Lung (tissue), 11 donors: ENCODE measurements at regions not wholly inside any gene's neighbourhood (a gene's known extent, or its start where the extent isn't known, plus 50 kb on each side); places are given as distances from the start of the nearest gene placed in this dataset.
A peak's percentile ranks its signal among the peaks of the same experiment; 100 is the strongest.

Experiments
- ATAC-seq: fragments of 200-7000 bp; cut with Tn5 transposase; one replicate; pipeline ENCODE4 v1.9.1; 2020; ENCODE audit warnings: moderate number of reproducible peaks; ENCODE audit not compliant: insufficient read depth, low FRiP score
- DNase-seq, 3 donors: peaks; one replicate each; pipeline ENCODE4 v3.0.0-alpha.2; 2013 to 2017
- H3K27ac ChIP-seq, 2 donors: one replicate each; pipeline ENCODE4 v1.5.1; 2013; ENCODE audit warnings: mild to moderate bottlenecking in 2 of 2, moderate library complexity in 2 of 2, control low read depth in 1 of 2, inconsistent platforms in 1 of 2, low read depth in 1 of 2, low read length in 1 of 2
- H3K27me3 ChIP-seq, 3 donors: one replicate each; pipeline ENCODE4 v1.5.1; 2013; ENCODE audit warnings: low read length in 2 of 3; ENCODE audit not compliant: control insufficient read depth in 3 of 3, insufficient read depth in 3 of 3
- H3K36me3 ChIP-seq, 4 donors: one replicate each; pipeline ENCODE4 v1.5.1; 2013; ENCODE audit warnings: low read length in 4 of 4, mild to moderate bottlenecking in 1 of 4, moderate library complexity in 1 of 4; ENCODE audit not compliant: control insufficient read depth in 4 of 4, insufficient read depth in 4 of 4
- H3K4me1 ChIP-seq, 5 donors: one replicate each; pipeline ENCODE4 v1.5.1; 2013; ENCODE audit warnings: low read length in 5 of 5, mild to moderate bottlenecking in 2 of 5, moderate library complexity in 1 of 5; ENCODE audit not compliant: control insufficient read depth in 5 of 5, insufficient read depth in 5 of 5
- H3K4me3 ChIP-seq: one replicate; pipeline ENCODE4 v1.5.1; 2013; ENCODE audit warnings: mild to moderate bottlenecking, control low read depth, moderate library complexity
- H3K9ac ChIP-seq, 2 donors: one replicate each; pipeline ENCODE4 v1.5.1; 2013; ENCODE audit warnings: low read length in 2 of 2, control low read depth in 1 of 2; ENCODE audit not compliant: insufficient read depth in 1 of 2
- H3K9me3 ChIP-seq, 4 donors: one replicate each; pipeline ENCODE4 v1.5.1; 2013; ENCODE audit warnings: low read length in 3 of 4, mild to moderate bottlenecking in 1 of 4, moderate library complexity in 1 of 4; ENCODE audit not compliant: control insufficient read depth in 4 of 4, insufficient read depth in 3 of 4
- WGBS, 2 donors: extraction: QIAGEN DNeasy Blood & Tissue Kit; methylation state at CpG; one replicate each; pipeline ENCODE4 v1.1.7; 2013; 5-methylcytosine and 5-hydroxymethylcytosine counted together
- TF ChIP-seq, protein P1 (sequence below): IDR thresholded peaks from 2 replicates; pipeline ENCODE4 v1.5.1; 2012; ENCODE audit warnings: mild to moderate bottlenecking; ENCODE audit errors: control extremely low read depth, extremely low read depth
- donor health status: control.
- donor health status: control.
- donor health status: Bipolar disorder and iron deficiency.
- donor health status: healthy.
- donor health status: DM: yes; HTN: yes; CAD: no.

DNA sequence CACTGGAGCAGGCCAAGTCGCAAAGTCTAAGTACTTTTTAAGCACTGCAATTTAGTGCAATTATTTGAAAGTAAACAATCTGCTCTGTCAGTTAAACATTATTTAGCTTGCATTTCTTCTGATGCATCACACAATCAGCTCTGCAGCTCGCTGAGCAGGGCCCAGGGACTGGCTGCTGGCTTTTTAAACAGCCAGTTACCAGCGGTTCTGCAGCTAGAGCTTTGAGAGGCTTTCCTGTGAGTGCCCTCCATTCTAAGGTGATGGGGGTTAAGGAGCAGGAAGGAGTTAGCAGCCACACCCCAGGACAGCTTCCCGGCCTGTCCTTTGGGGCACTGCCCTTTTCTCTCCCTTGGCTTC, 154.3 kb downstream of the SALL1 start:
- H3K36me3 ChIP-seq: no peaks in the 10 kb centered on the region
- TF ChIP-seq, protein P1, sequence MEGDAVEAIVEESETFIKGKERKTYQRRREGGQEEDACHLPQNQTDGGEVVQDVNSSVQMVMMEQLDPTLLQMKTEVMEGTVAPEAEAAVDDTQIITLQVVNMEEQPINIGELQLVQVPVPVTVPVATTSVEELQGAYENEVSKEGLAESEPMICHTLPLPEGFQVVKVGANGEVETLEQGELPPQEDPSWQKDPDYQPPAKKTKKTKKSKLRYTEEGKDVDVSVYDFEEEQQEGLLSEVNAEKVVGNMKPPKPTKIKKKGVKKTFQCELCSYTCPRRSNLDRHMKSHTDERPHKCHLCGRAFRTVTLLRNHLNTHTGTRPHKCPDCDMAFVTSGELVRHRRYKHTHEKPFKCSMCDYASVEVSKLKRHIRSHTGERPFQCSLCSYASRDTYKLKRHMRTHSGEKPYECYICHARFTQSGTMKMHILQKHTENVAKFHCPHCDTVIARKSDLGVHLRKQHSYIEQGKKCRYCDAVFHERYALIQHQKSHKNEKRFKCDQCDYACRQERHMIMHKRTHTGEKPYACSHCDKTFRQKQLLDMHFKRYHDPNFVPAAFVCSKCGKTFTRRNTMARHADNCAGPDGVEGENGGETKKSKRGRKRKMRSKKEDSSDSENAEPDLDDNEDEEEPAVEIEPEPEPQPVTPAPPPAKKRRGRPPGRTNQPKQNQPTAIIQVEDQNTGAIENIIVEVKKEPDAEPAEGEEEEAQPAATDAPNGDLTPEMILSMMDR: no peak
- 29 to 40% methylated on average over 4 of the region's 4 CpGs for WGBS, 2 donors
- peak; percentile 10 to 43 (median 18) for DNase-seq
- no peak overlapping the region for H3K4me3 ChIP-seq
- no peak overlapping the region for H3K27ac ChIP-seq
- H3K9me3 ChIP-seq: peaks cover 0 to 1% (median 0%) of the 10 kb centered on the region in 4 donors
- H3K4me1 ChIP-seq: peaks cover 0 to 7% (median 0%) of the 10 kb centered on the region in 5 donors
- no peak for ATAC-seq
- peaks cover 0 to 4% (median 0%) of the 10 kb centered on the region in 3 donors for H3K27me3 ChIP-seq
- no peak overlapping the region for H3K9ac ChIP-seq

DNA sequence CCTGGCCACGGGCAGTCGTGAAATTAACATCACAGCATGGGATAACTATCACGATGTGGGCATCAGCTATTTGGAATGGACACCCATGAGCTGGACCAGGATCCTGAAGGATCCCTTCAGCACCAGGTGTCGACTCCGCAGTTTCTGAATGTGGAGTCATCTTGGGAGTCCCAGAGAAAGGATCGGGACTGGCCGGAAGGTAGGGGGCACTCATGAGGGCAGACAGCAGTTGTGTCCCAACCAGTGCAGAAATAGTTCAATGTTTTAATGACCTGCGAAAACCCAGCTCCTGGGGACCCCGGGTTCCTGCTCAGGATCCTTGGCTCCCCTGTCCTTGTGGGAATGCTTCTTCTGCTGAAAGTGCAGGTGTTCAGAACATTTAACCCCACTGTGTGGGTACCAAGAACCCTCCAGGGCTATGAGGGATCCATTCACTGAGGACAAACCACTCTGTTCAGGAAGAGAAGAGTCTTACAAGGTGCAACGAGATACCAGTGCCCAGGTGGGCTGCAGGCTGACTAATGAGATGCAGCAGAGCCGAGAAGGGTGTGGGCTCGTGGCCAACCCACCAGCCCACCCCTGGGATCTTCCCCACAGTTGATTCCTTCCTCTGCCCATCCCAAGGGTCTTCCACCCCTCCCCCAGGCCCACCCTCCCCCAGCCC, 154.8 kb downstream of the SALL1 start:
- TF ChIP-seq, protein P1: no peak
- Histone ChIP-seq H3K9ac (no peak overlapping the region), H3K27me3 (peaks cover 0 to 4% (median 0%) of the 10 kb centered on the region in 3 donors), H3K4me1 (peaks cover 0 to 7% (median 0%) of the 10 kb centered on the region in 5 donors), H3K36me3 (no peaks in the 10 kb centered on the region), H3K9me3 (peaks cover 0 to 1% (median 0%) of the 10 kb centered on the region in 4 donors), H3K27ac (no peak overlapping the region), H3K4me3 (no peak overlapping the region)
- DNase-seq (no peak), ATAC-seq (no peak)
- WGBS, 2 donors: 78 to 82% methylated on average over 12 of the region's 12 CpGs

DNA sequence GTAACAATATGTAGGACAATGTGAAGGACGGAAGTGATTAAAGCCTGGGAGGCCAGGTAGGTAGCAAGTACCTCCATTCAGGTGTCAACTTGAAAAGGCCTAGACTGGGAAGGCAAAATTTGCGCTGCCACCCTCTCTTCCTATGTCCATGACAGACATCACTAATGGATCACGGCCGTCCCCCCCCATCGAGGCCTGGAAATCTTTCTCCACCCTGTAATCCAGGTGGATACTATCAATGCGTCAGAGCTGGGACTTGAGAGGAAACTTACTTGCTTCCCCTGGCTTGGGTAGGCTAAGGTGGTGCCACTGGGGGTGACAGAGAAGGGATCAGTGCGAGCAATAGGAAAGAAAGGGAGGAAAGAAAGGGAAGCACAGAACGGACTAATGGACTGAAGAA, 156.1 kb downstream of the SALL1 start:
- DNase-seq (no peak), ATAC-seq (no peak)
- H3K9ac ChIP-seq: no peak overlapping the region
- H3K9me3 ChIP-seq: peaks cover 0 to 3% (median 0%) of the 10 kb centered on the region in 4 donors
- peaks cover 0 to 4% (median 0%) of the 10 kb centered on the region in 3 donors for H3K27me3 ChIP-seq
- H3K4me3 ChIP-seq: no peak overlapping the region
- H3K27ac ChIP-seq: no peak overlapping the region
- H3K36me3 ChIP-seq: no peaks in the 10 kb centered on the region
- peaks cover 0 to 7% (median 0%) of the 10 kb centered on the region in 5 donors for H3K4me1 ChIP-seq
- 88 to 89% methylated on average over 8 of the region's 8 CpGs for WGBS, 2 donors
- TF ChIP-seq, protein P1: no peak
